Astrocyte (in vitro differentiated cells and primary cell): ENCODE measurements at regions not wholly inside any gene's neighbourhood (a gene's known extent, or its start where the extent isn't known, plus 50 kb on each side); places are given as distances from the start of the nearest gene placed in this dataset.
"Not testable (repeated sequence)": the region's sequence is repeated elsewhere in the genome, so short reads cannot be mapped to it uniquely, and the experiment has no call there.

Experiments used
- DNase-seq: peaks from one replicate; pipeline ENCODE4 v3.0.0-alpha.2; 2010; ENCODE audit warnings: low read depth
- FAIRE-seq: peaks from 2 replicates; lab custom pipeline; 2011; peaks lifted over from hg19 to GRCh38; lab: Jason Lieb, UNC
- H2AFZ ChIP-seq: 2 replicates; pipeline ENCODE4 v1.6.0; 2012; ENCODE audit warnings: low read depth, low read length, inconsistent platforms
- H3K27ac ChIP-seq: 2 replicates; pipeline ENCODE4 v1.5.1; 2011; ENCODE audit warnings: low read depth, low read length, inconsistent platforms
- H3K27me3 ChIP-seq: 2 replicates; pipeline ENCODE4 v1.6.0; 2011; ENCODE audit warnings: low read length, inconsistent platforms; ENCODE audit not compliant: insufficient read depth
- H3K36me3 ChIP-seq: 2 replicates; pipeline ENCODE4 v1.5.1; 2011; ENCODE audit warnings: low read length, inconsistent platforms; ENCODE audit not compliant: insufficient read depth
- H3K4me1 ChIP-seq: 2 replicates; pipeline ENCODE4 v1.5.1; 2011; ENCODE audit warnings: low read length, inconsistent platforms; ENCODE audit not compliant: insufficient read depth
- H3K4me2 ChIP-seq: 2 replicates; pipeline ENCODE4 v1.6.0; 2012; ENCODE audit warnings: low read length, inconsistent platforms
- H3K4me3 ChIP-seq: 2 replicates; pipeline ENCODE4 v1.5.1; 2011; ENCODE audit warnings: low read depth, mild to moderate bottlenecking, low read length, inconsistent platforms; ENCODE audit not compliant: insufficient read depth
- H3K79me2 ChIP-seq: 2 replicates; pipeline ENCODE4 v1.6.0; 2012; ENCODE audit warnings: mild to moderate bottlenecking, low read length, inconsistent platforms; ENCODE audit not compliant: insufficient read depth
- H3K9ac ChIP-seq: 2 replicates; pipeline ENCODE4 v1.6.0; 2012; ENCODE audit warnings: mild to moderate bottlenecking, low read length, inconsistent platforms
- H3K9me3 ChIP-seq: 2 replicates; pipeline ENCODE4 v1.5.1; 2012; ENCODE audit warnings: low read depth, mild to moderate bottlenecking, low read length, inconsistent platforms; ENCODE audit not compliant: insufficient read depth
- H4K20me1 ChIP-seq: 2 replicates; pipeline ENCODE4 v1.6.0; 2012; ENCODE audit warnings: low read length, inconsistent platforms; ENCODE audit not compliant: insufficient read depth
- H3K27ac Mint-ChIP-seq: one replicate; pipeline ENCODE4 v1.8.0; 2021; ENCODE audit warnings: mild to moderate bottlenecking, mixed read lengths; ENCODE audit not compliant: unreplicated experiment
- H3K27me3 Mint-ChIP-seq: one replicate; pipeline ENCODE4 v1.8.0; 2021; ENCODE audit warnings: low read depth, mixed read lengths; ENCODE audit not compliant: unreplicated experiment
- H3K36me3 Mint-ChIP-seq: one replicate; pipeline ENCODE4 v1.8.0; 2021; ENCODE audit warnings: low read depth, mixed read lengths; ENCODE audit not compliant: unreplicated experiment
- H3K4me1 Mint-ChIP-seq: one replicate; pipeline ENCODE4 v1.8.0; 2021; ENCODE audit warnings: low read depth, mixed read lengths; ENCODE audit not compliant: unreplicated experiment
- H3K4me3 Mint-ChIP-seq: one replicate; pipeline ENCODE4 v1.8.0; 2021; ENCODE audit warnings: mild to moderate bottlenecking, moderate library complexity, mixed read lengths; ENCODE audit not compliant: unreplicated experiment
- H3K9me3 Mint-ChIP-seq: one replicate; pipeline ENCODE4 v1.8.0; 2021; ENCODE audit warnings: mild to moderate bottlenecking, mixed read lengths; ENCODE audit not compliant: unreplicated experiment
- EZH2 ChIP-seq: IDR thresholded peaks from 2 replicates; pipeline ENCODE4 v1.6.1; 2012; ENCODE audit warnings: mild to moderate bottlenecking, low read length, inconsistent platforms; ENCODE audit not compliant: insufficient read depth
- TF ChIP-seq, protein P1 (sequence below): IDR thresholded peaks from 2 replicates; pipeline ENCODE4 v1.5.1; 2011; ENCODE audit warnings: low read depth, mild to moderate bottlenecking, inconsistent platforms, low read length, moderate library complexity; ENCODE audit not compliant: insufficient read depth

DNA sequence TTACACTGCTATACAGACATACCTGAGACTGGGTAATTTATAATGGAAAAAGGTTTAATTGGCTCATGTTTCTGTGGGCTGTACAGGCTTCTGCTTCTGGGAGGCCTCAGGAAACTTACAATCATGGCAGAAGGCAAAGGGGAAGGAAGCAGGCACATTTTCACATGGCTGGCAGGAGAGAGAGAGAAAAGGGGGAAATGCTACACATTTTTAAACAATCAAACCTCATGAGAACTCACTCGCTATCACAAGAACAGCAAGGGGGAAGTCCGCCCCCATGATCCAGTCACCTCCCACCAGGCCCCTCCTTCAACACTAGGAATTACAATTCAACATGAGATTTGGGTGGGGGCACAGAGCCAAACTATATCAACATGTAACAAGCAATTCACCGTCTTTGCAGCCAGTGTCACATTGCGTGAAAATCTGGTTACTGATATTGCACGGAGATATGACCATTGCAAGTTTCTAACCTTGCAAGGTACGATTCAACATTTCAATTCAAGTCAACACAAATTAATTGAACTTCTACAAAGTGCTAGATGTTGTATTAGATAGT is 61.7 kb upstream of the RELL1 start:
- Histone ChIP-seq H3K27ac (no peak overlapping the region), H3K27me3 (peaks cover 6% of the 10 kb centered on the region), H3K9me3 (no peaks in the 10 kb centered on the region), H4K20me1 (no peaks in the 10 kb centered on the region), H3K4me2 (no peak overlapping the region), H3K9ac (no peak overlapping the region), H3K4me1 (no peaks in the 10 kb centered on the region), H3K79me2 (no peaks in the 10 kb centered on the region), H3K4me3 (no peak overlapping the region), H3K36me3 (no peaks in the 10 kb centered on the region), H2AFZ (no peak overlapping the region)
- DNase-seq = no peak
- no peak overlapping the region for H3K4me3 Mint-ChIP-seq
- peaks cover 5% of the 10 kb centered on the region for H3K9me3 Mint-ChIP-seq
- H3K36me3 Mint-ChIP-seq = peaks cover 2% of the 10 kb centered on the region
- TF ChIP-seq, protein P1, sequence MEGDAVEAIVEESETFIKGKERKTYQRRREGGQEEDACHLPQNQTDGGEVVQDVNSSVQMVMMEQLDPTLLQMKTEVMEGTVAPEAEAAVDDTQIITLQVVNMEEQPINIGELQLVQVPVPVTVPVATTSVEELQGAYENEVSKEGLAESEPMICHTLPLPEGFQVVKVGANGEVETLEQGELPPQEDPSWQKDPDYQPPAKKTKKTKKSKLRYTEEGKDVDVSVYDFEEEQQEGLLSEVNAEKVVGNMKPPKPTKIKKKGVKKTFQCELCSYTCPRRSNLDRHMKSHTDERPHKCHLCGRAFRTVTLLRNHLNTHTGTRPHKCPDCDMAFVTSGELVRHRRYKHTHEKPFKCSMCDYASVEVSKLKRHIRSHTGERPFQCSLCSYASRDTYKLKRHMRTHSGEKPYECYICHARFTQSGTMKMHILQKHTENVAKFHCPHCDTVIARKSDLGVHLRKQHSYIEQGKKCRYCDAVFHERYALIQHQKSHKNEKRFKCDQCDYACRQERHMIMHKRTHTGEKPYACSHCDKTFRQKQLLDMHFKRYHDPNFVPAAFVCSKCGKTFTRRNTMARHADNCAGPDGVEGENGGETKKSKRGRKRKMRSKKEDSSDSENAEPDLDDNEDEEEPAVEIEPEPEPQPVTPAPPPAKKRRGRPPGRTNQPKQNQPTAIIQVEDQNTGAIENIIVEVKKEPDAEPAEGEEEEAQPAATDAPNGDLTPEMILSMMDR = no peak
- no peaks in the 10 kb centered on the region for H3K27me3 Mint-ChIP-seq
- H3K4me1 Mint-ChIP-seq = no peaks in the 10 kb centered on the region
- no peak for FAIRE-seq
- no peak overlapping the region for H3K27ac Mint-ChIP-seq

GRCh38 chr4:37746852-37747251 is 60.7 kb upstream of the RELL1 start:
- not testable (repeated sequence) for DNase-seq, FAIRE-seq, H3K36me3 Mint-ChIP-seq, H3K9ac ChIP-seq, H3K27ac ChIP-seq, H3K4me2 ChIP-seq, H3K36me3 ChIP-seq, H3K9me3 ChIP-seq, H3K4me1 Mint-ChIP-seq, H3K9me3 Mint-ChIP-seq, H4K20me1 ChIP-seq, H3K27me3 ChIP-seq, H3K27me3 Mint-ChIP-seq, H3K4me3 Mint-ChIP-seq, H3K4me3 ChIP-seq, H3K4me1 ChIP-seq, H2AFZ ChIP-seq, H3K27ac Mint-ChIP-seq, H3K79me2 ChIP-seq

DNA sequence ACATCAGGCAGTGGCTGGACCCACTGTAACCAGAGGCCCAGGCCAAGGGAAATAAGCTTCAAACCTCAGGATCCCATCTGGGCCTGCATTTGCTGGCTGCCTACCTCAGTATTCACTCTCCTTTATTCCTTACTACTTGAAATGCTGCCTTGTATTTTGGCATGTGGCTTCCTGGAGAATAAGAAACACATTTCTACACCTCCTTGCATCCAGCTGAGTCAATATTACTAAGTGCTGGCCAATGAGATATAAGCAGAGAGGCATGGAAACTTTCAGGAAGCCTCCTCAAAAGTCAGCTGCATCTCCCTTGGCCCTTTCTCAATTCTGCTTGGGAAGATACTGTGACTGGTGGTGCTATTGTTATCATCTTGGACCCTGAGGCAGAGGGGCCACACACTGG is 59.8 kb upstream of the RELL1 start:
- Mint-ChIP-seq H3K4me1 (peaks cover 4% of the 10 kb centered on the region), H3K4me3 (no peak overlapping the region), H3K36me3 (peaks cover 2% of the 10 kb centered on the region), H3K9me3 (peaks cover 5% of the 10 kb centered on the region), H3K27me3 (peaks cover 3% of the 10 kb centered on the region), H3K27ac (no peak overlapping the region)
- Histone ChIP-seq H3K9me3 (no peaks in the 10 kb centered on the region), H2AFZ (no peak overlapping the region), H3K79me2 (no peaks in the 10 kb centered on the region), H3K9ac (no peak overlapping the region), H3K27ac (no peak overlapping the region), H3K4me2 (no peak overlapping the region), H3K27me3 (peaks cover 3% of the 10 kb centered on the region), H3K36me3 (no peaks in the 10 kb centered on the region), H4K20me1 (no peaks in the 10 kb centered on the region), H3K4me3 (no peak overlapping the region), H3K4me1 (no peaks in the 10 kb centered on the region)
- FAIRE-seq = no peak
- no peak for DNase-seq
- TF ChIP-seq EZH2 = no peak
- TF ChIP-seq, protein P1 = no peak
